Adrenal gland (tissue), 5 donors: ENCODE measurements at regions not wholly inside any gene's neighbourhood (a gene's known extent, or its start where the extent isn't known, plus 50 kb on each side); places are given as distances from the start of the nearest gene placed in this dataset.

Experiments used
- POLR2A ChIP-seq, 2 donors: fragments of 450-650 bp; IDR thresholded peaks; one replicate each; pipeline ENCODE4 v1.6.1; 2017; ENCODE audit warnings: antibody characterized with exemption in 2 of 2, mild to moderate bottlenecking in 2 of 2, moderate library complexity in 1 of 2
- TF ChIP-seq, protein P1 (sequence below), 6 experiments: fragments of 450-650 bp in 4 of 6; fragments of 200-600 bp in 2 of 6; sonication (generic) in 1 of 6; IDR thresholded peaks; 1 replicate in 5 of 6; 2 replicates in 1 of 6; pipeline versions ENCODE4 v1.5.1 to v1.8.0; 2016 to 2021; ENCODE audit warnings: antibody characterized with exemption in 6 of 6, mild to moderate bottlenecking in 2 of 6, moderate library complexity in 1 of 6
- donor health status: DM: no; HTN: no; CAD: no.

DNA sequence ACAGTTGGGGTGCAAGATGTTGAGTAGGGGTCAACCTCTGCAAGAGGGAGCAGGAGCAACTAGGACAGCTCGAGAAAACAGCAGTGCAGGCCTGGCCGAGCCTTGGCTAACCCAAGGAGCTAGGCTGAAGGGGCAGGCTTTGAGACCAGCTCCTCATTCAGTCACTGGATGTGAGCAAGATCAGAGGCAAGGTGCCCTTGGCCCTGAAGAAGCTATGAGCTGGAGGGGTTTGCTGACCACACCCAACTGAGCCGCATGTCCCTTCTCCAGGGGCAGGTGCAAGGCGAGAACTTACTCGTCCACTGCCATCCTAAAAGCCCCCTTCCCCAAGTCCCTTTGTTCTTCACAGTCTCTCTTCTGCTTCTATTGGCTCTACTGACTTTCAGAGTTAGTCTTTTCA is 126.1 kb upstream of the UBL3 start:
- TF ChIP-seq POLR2A (IDR thresholded peaks at IDR 0.05), result no peak
- TF ChIP-seq, protein P1, sequence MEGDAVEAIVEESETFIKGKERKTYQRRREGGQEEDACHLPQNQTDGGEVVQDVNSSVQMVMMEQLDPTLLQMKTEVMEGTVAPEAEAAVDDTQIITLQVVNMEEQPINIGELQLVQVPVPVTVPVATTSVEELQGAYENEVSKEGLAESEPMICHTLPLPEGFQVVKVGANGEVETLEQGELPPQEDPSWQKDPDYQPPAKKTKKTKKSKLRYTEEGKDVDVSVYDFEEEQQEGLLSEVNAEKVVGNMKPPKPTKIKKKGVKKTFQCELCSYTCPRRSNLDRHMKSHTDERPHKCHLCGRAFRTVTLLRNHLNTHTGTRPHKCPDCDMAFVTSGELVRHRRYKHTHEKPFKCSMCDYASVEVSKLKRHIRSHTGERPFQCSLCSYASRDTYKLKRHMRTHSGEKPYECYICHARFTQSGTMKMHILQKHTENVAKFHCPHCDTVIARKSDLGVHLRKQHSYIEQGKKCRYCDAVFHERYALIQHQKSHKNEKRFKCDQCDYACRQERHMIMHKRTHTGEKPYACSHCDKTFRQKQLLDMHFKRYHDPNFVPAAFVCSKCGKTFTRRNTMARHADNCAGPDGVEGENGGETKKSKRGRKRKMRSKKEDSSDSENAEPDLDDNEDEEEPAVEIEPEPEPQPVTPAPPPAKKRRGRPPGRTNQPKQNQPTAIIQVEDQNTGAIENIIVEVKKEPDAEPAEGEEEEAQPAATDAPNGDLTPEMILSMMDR (IDR thresholded peaks at IDR 0.05), result no peak
